GM18909 (cell line): ENCODE measurements at regions not wholly inside any gene's neighbourhood (a gene's known extent, or its start where the extent isn't known, plus 50 kb on each side); places are given as distances from the start of the nearest gene placed in this dataset.
"Not testable (repeated sequence)": the region's sequence is repeated elsewhere in the genome, so short reads cannot be mapped to it uniquely, and the experiment has no call there.

ENCODE experiments used
- ATAC-seq: cut with Tn5 transposase; IDR thresholded peaks from one replicate; pipeline ENCODE4 v1.9.1; 2021; ENCODE audit warnings: mild to moderate bottlenecking; ENCODE audit not compliant: unreplicated experiment, poor library complexity

GRCh38 chr10:130930821-130931220, 380.7 kb downstream of the TCERG1L start:
- no peak for ATAC-seq

- no peak for ATAC-seq
Measured at GRCh38 chr10:130931256-130931655, 380.3 kb downstream of the TCERG1L start.

- no peak for ATAC-seq
Measured at GRCh38 chr10:130932326-130933007, 379.1 kb downstream of the TCERG1L start.

GRCh38 chr10:130933008-130933390, 378.5 kb downstream of the TCERG1L start:
- ATAC-seq = no peak

GRCh38 chr10:130934293-130935127, 377.0 kb downstream of the TCERG1L start:
- no peak for ATAC-seq

GRCh38 chr10:130935128-130935439, 376.4 kb downstream of the TCERG1L start:
- no peak for ATAC-seq

- ATAC-seq = no peak
Measured at GRCh38 chr10:130935897-130936550, 375.5 kb downstream of the TCERG1L start.

- ATAC-seq = no peak
Measured at GRCh38 chr10:130936851-130937250, 374.7 kb downstream of the TCERG1L start.

- ATAC-seq = no peak
Measured at GRCh38 chr10:130938051-130938450, 373.5 kb downstream of the TCERG1L start.

- not testable (repeated sequence) for ATAC-seq
Measured at GRCh38 chr10:130938891-130939290, 372.6 kb downstream of the TCERG1L start.

- ATAC-seq = no peak
Measured at GRCh38 chr10:130941886-130942285, 369.6 kb downstream of the TCERG1L start.

- no peak for ATAC-seq
Measured at GRCh38 chr10:130952086-130952485, 359.4 kb downstream of the TCERG1L start.

GRCh38 chr10:130954326-130954905, 357.1 kb downstream of the TCERG1L start:
- no peak for ATAC-seq

GRCh38 chr10:130956251-130956650, 355.3 kb downstream of the TCERG1L start:
- ATAC-seq = no peak

GRCh38 chr10:130957423-130957822, 354.1 kb downstream of the TCERG1L start:
- ATAC-seq = no peak

GRCh38 chr10:130958003-130958402, 353.5 kb downstream of the TCERG1L start:
- ATAC-seq = no peak

GRCh38 chr10:130958981-130959751, 352.4 kb downstream of the TCERG1L start:
- ATAC-seq = no peak

- ATAC-seq = no peak
Measured at GRCh38 chr10:130959752-130960195, 351.7 kb downstream of the TCERG1L start.

- no peak for ATAC-seq
Measured at GRCh38 chr10:130960531-130960930, 351.0 kb downstream of the TCERG1L start.
